ENCODE measurements at regions not wholly inside any gene's neighbourhood (a gene's known extent, or its start where the extent isn't known, plus 50 kb on each side); places are given as distances from the start of the nearest gene placed in this dataset.

- intact Hi-C loops (cut with micrococcal nuclease): no loop called here
- ChIA-PET POLR2A (no interaction called here), CTCF (no interaction called here)
- DNase-seq (ENCODE audit: unreplicated experiment): no peak
- no TSS peak for BruUV-seq (replicated peaks)
- Mint-ChIP-seq H3K36me3 (ENCODE audit: insufficient read depth, unreplicated experiment) (no peaks in the 10 kb centered on the region), H3K27ac (ENCODE audit: low read depth, unreplicated experiment) (no peak overlapping the region), H3K4me3 (ENCODE audit: unreplicated experiment) (no peak overlapping the region), H3K27me3 (ENCODE audit: insufficient read depth, unreplicated experiment) (no peaks in the 10 kb centered on the region), H3K4me1 (ENCODE audit: insufficient read depth, unreplicated experiment) (peaks cover 5% of the 10 kb centered on the region), H3K9me3 (ENCODE audit: unreplicated experiment) (no peaks in the 10 kb centered on the region)
- no peak for TF ChIP-seq CTCF (IDR thresholded peaks at IDR 0.05; ENCODE audit: unreplicated experiment)
These were observed 707.3 kb upstream of the IGFBP3 start for GRCh38 chr7:46628389-46628788.

- no peaks in the 10 kb centered on the region for H3K9me3 Mint-ChIP-seq (ENCODE audit: unreplicated experiment)
- no peak overlapping the region for H3K27ac Mint-ChIP-seq (ENCODE audit: low read depth, unreplicated experiment)
- H3K4me3 Mint-ChIP-seq (ENCODE audit: unreplicated experiment): no peak overlapping the region
- no peaks in the 10 kb centered on the region for H3K36me3 Mint-ChIP-seq (ENCODE audit: insufficient read depth, unreplicated experiment)
- CTCF ChIA-PET: interaction anchor here (0.8 kb wide), 1 partner anchor 9 kb away, joined by 3 read pairs; no protein-coding TSS in a partner anchor
- intact Hi-C loops (cut with micrococcal nuclease): no loop called here
- POLR2A ChIA-PET: no interaction called here
- no peaks in the 10 kb centered on the region for H3K27me3 Mint-ChIP-seq (ENCODE audit: insufficient read depth, unreplicated experiment)
- TF ChIP-seq CTCF (IDR thresholded peaks at IDR 0.05; ENCODE audit: unreplicated experiment): no peak
- BruUV-seq (replicated peaks): no TSS peak
- H3K4me1 Mint-ChIP-seq (ENCODE audit: insufficient read depth, unreplicated experiment): no peaks in the 10 kb centered on the region
- DNase-seq (ENCODE audit: unreplicated experiment): no peak
These were observed 705.7 kb upstream of the IGFBP3 start for GRCh38 chr7:46626691-46627310.

GRCh38 chr7:46626261-46626660 is 705.2 kb upstream of the IGFBP3 start:
- H3K9me3 Mint-ChIP-seq (ENCODE audit: unreplicated experiment): no peaks in the 10 kb centered on the region
- DNase-seq (ENCODE audit: unreplicated experiment): no peak
- no peak overlapping the region for H3K4me3 Mint-ChIP-seq (ENCODE audit: unreplicated experiment)
- H3K27ac Mint-ChIP-seq (ENCODE audit: low read depth, unreplicated experiment): no peak overlapping the region
- CTCF ChIA-PET: no interaction called here
- POLR2A ChIA-PET: no interaction called here
- no TSS peak for BruUV-seq (replicated peaks)
- TF ChIP-seq CTCF (IDR thresholded peaks at IDR 0.05; ENCODE audit: unreplicated experiment): no peak
- H3K4me1 Mint-ChIP-seq (ENCODE audit: insufficient read depth, unreplicated experiment): no peaks in the 10 kb centered on the region
- intact Hi-C loops (cut with micrococcal nuclease): no loop called here
- no peaks in the 10 kb centered on the region for H3K36me3 Mint-ChIP-seq (ENCODE audit: insufficient read depth, unreplicated experiment)
- H3K27me3 Mint-ChIP-seq (ENCODE audit: insufficient read depth, unreplicated experiment): no peaks in the 10 kb centered on the region

GRCh38 chr7:46625032-46625431 is 704.0 kb upstream of the IGFBP3 start:
- no peak for DNase-seq (ENCODE audit: unreplicated experiment)
- Mint-ChIP-seq H3K4me3 (ENCODE audit: unreplicated experiment) (no peak overlapping the region), H3K27me3 (ENCODE audit: insufficient read depth, unreplicated experiment) (no peaks in the 10 kb centered on the region), H3K36me3 (ENCODE audit: insufficient read depth, unreplicated experiment) (no peaks in the 10 kb centered on the region), H3K9me3 (ENCODE audit: unreplicated experiment) (no peaks in the 10 kb centered on the region), H3K27ac (ENCODE audit: low read depth, unreplicated experiment) (no peak overlapping the region), H3K4me1 (ENCODE audit: insufficient read depth, unreplicated experiment) (no peaks in the 10 kb centered on the region)
- ChIA-PET CTCF (no interaction called here), POLR2A (no interaction called here)
- TF ChIP-seq CTCF (IDR thresholded peaks at IDR 0.05; ENCODE audit: unreplicated experiment): no peak
- intact Hi-C loops (cut with micrococcal nuclease): no loop called here
- no TSS peak for BruUV-seq (replicated peaks)
